Mucosa of descending colon (tissue), 3 donors: ENCODE measurements at regions not wholly inside any gene's neighbourhood (a gene's known extent, or its start where the extent isn't known, plus 50 kb on each side); places are given as distances from the start of the nearest gene placed in this dataset.

ENCODE experiments used
- ATAC-seq: fragments of 200-7000 bp; cut with Tn5 transposase; one replicate; pipeline ENCODE4 v1.9.1; 2020; ENCODE audit warnings: mild to moderate bottlenecking, moderate library complexity
- DNase-seq, 3 donors: peaks; one replicate each; pipeline ENCODE4 v3.0.0-alpha.2; 2020
- H3K36me3 ChIP-seq: fragments of 200-600 bp; one replicate; pipeline ENCODE4 v1.8.0; 2021; ENCODE audit warnings: low read depth, mild to moderate bottlenecking
- H3K4me1 ChIP-seq: fragments of 200-600 bp; one replicate; pipeline ENCODE4 v1.8.0; 2021; ENCODE audit warnings: low read depth, mild to moderate bottlenecking
- H3K4me3 ChIP-seq: fragments of 200-600 bp; one replicate; pipeline ENCODE4 v1.8.0; 2021; ENCODE audit warnings: mild to moderate bottlenecking
- H3K9me3 ChIP-seq: fragments of 200-600 bp; one replicate; pipeline ENCODE4 v1.8.0; 2021; ENCODE audit warnings: mild to moderate bottlenecking
- intact Hi-C, 2 donors: fragments of 100-400 bp; cut with DNase I in 1 of 2; cut with micrococcal nuclease in 1 of 2; formaldehyde crosslinking; loops; one replicate each; pipeline versions ENCODE4 v1.11.0 to v1.11.1; 2022; cut with DNase I, micrococcal nuclease
- TF ChIP-seq, protein P1 (sequence below): fragments of 200-600 bp; IDR thresholded peaks from one replicate; pipeline ENCODE4 v1.8.0; 2022; ENCODE audit warnings: antibody characterized with exemption, mild to moderate bottlenecking
- donor health status: DM: no; HTN: no; CAD: no; lungs with moderate emphysema.
- donor health status: DM: no; HTN: no; CAD: no.
- donor health status: DM: no; HTN: yes; CAD: no.

DNA sequence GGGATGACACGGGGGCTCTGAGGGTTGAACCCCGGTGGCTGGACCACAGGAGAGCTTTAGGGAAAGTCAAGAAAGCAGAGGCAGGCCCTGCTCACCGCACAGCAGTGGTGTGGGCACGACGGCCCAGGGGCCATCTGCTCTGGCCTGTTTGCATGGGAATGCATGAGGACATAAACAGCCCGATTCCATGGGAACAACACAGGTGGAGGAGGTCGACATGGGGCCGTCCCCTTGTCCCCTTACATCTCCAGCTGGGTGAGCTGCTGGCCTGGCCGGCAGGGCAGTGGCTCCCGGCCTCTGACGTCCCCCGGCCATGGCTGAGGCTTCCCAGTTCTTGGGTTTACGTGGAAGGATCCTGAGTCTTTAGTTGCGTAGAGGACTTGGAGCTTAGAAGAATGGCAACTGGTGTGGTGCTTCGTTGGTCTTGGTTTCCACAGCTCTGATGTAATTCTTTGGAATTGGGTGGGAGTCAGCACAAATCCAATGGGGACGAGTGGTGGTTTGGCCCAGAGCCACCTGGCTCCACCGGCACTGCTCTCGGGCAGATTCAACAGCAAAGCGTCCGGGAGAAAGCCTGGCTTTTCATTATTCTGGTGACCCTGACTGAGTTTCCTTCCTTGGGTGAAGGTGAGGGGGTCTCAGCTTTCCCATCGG is 98.3 kb upstream of the HDAC4 start:
- H3K4me3 ChIP-seq, result no peak overlapping the region
- H3K4me1 ChIP-seq, result peaks cover 4% of the 10 kb centered on the region
- intact Hi-C loops, result no loop called here
- no peaks in the 10 kb centered on the region for H3K36me3 ChIP-seq
- DNase-seq (peak in 2 of 3 donors; percentile 48 to 49), ATAC-seq (peak; percentile 22)
- H3K9me3 ChIP-seq, result no peaks in the 10 kb centered on the region
- TF ChIP-seq, protein P1, sequence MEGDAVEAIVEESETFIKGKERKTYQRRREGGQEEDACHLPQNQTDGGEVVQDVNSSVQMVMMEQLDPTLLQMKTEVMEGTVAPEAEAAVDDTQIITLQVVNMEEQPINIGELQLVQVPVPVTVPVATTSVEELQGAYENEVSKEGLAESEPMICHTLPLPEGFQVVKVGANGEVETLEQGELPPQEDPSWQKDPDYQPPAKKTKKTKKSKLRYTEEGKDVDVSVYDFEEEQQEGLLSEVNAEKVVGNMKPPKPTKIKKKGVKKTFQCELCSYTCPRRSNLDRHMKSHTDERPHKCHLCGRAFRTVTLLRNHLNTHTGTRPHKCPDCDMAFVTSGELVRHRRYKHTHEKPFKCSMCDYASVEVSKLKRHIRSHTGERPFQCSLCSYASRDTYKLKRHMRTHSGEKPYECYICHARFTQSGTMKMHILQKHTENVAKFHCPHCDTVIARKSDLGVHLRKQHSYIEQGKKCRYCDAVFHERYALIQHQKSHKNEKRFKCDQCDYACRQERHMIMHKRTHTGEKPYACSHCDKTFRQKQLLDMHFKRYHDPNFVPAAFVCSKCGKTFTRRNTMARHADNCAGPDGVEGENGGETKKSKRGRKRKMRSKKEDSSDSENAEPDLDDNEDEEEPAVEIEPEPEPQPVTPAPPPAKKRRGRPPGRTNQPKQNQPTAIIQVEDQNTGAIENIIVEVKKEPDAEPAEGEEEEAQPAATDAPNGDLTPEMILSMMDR, result no peak

DNA sequence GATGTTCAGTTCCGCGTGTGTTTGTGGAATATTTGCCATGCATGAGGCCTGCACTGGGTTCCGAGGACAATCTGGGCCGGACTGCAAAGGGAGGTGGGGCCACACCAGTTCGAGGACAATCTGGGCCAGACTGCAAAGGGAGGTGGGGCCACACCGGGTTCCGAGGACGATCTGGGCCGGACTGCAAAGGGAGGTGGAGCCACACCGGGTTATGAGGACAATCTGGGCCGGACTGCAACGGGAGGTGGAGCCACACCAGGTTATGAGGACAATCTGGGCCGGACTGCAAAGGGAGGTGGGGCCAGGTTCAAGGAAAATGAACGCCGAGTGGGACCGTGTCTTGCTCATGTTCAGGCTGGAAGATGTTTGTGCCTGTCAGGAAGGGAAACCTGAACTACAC is 97.8 kb upstream of the HDAC4 start:
- TF ChIP-seq, protein P1, result no peak
- Histone ChIP-seq H3K36me3 (no peaks in the 10 kb centered on the region), H3K4me3 (no peak overlapping the region), H3K9me3 (no peaks in the 10 kb centered on the region), H3K4me1 (peaks cover 4% of the 10 kb centered on the region)
- ATAC-seq (no peak), DNase-seq (no peak)
- intact Hi-C loops, result no loop called here

DNA sequence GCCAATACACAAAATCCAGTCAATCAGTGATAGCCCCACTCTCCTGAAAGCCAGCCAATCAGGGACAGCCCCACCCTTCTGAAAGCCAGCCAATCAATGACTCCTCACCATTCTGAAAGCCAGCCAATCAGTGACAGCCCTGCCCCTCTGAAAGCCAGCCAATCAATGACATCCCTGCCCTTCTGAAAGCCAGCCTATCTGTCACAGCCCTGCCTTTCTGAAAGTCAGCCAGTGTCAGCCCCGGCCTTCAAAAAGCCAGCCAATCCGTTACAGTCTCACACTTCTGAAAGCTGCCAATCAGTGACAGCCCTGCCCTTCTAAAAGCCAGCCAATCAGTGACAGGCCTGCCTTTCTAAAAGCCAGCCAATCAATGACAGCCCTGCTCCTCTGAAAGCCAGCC is 95.9 kb upstream of the HDAC4 start:
- Histone ChIP-seq H3K36me3 (no peaks in the 10 kb centered on the region), H3K9me3 (no peaks in the 10 kb centered on the region), H3K4me1 (peaks cover 4% of the 10 kb centered on the region), H3K4me3 (no peak overlapping the region)
- intact Hi-C loops, result no loop called here
- TF ChIP-seq, protein P1, result no peak
- ATAC-seq (no peak), DNase-seq (peak in 1 of 3 donors; percentile 18)

DNA sequence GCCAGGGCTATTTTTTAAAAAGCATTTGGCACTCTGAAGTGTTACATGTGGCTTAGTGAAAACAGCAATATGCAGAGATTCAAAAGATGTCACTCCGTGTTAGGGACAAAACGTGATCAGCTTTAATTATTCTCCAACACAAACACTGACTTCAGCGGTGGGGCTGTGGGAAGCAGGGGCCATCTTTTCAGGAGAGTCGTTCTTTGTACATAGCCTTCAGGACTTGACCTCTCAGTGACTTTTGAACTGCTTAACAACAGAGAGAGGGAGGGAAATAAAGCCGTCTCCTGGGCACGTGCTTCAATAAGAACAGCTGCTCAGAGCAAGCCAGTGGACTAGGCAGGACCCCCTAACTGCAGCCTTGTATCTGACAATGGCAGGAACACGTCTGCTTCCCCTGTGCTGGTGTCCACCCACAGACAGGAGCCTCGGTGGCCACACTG is 95.0 kb upstream of the HDAC4 start:
- TF ChIP-seq, protein P1, result no peak
- Histone ChIP-seq H3K36me3 (no peaks in the 10 kb centered on the region), H3K4me3 (no peak overlapping the region), H3K4me1 (peaks cover 4% of the 10 kb centered on the region), H3K9me3 (no peaks in the 10 kb centered on the region)
- DNase-seq (peak in 1 of 3 donors; percentile 15), ATAC-seq (no peak)
- intact Hi-C loops, result no loop called here

DNA sequence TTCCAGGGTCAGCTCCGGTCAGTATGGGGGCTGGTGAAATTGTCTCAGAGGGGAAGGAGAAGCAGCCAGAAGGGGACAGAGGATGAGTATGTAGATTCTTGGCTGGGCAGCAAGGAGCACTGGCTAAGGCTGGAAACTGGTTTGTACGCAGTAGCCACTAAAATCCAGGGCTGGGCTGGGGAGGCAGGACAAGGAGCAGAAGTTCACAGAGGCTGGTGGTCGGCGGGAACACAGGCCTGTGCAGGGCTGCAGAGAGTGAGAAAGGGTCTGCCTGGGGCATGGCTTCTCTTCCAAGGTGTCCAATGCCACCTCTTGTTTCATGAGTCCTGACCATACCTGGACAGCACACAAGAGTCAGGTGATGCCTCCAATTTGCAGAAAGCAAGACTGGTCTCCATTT is 94.4 kb upstream of the HDAC4 start:
- ATAC-seq (no peak), DNase-seq (peak in 1 of 3 donors; percentile 22)
- Histone ChIP-seq H3K4me1 (peaks cover 3% of the 10 kb centered on the region), H3K4me3 (no peak overlapping the region), H3K9me3 (no peaks in the 10 kb centered on the region), H3K36me3 (no peaks in the 10 kb centered on the region)
- intact Hi-C loops, result no loop called here
- TF ChIP-seq, protein P1, result no peak

DNA sequence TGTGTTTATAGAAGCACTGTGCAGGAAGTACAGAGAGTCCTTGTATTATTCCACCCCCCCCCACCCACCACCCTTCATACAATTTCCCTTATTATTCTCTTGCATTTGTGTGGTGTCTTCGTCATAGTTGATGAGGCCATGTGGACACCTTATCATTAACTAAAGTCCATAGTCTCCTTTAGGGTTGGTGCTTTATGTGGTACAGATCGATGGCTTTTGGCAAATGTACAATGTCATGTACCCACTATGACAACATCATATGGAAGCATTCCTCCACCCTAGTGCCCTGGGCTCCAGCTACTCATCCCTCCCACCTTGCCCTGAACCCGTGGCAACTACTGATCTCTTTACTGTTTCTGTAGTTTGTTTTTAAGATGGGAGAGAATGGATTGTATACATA is 93.8 kb upstream of the HDAC4 start:
- TF ChIP-seq, protein P1, result no peak
- H3K4me3 ChIP-seq, result no peak overlapping the region
- H3K4me1 ChIP-seq, result no peaks in the 10 kb centered on the region
- H3K36me3 ChIP-seq, result no peaks in the 10 kb centered on the region
- H3K9me3 ChIP-seq, result no peaks in the 10 kb centered on the region
- DNase-seq, result no peak
- ATAC-seq, result no peak
- intact Hi-C loops, result no loop called here
